HG03354 (cell line): ENCODE measurements at regions not wholly inside any gene's neighbourhood (a gene's known extent, or its start where the extent isn't known, plus 50 kb on each side); places are given as distances from the start of the nearest gene placed in this dataset.
"Not testable (repeated sequence)": the region's sequence is repeated elsewhere in the genome, so short reads cannot be mapped to it uniquely, and the experiment has no call there.

Experiments used
- ATAC-seq: cut with Tn5 transposase; IDR thresholded peaks from one replicate; pipeline ENCODE4 v1.9.1; 2021; ENCODE audit warnings: mild to moderate bottlenecking; ENCODE audit not compliant: unreplicated experiment, poor library complexity, severe bottlenecking

DNA sequence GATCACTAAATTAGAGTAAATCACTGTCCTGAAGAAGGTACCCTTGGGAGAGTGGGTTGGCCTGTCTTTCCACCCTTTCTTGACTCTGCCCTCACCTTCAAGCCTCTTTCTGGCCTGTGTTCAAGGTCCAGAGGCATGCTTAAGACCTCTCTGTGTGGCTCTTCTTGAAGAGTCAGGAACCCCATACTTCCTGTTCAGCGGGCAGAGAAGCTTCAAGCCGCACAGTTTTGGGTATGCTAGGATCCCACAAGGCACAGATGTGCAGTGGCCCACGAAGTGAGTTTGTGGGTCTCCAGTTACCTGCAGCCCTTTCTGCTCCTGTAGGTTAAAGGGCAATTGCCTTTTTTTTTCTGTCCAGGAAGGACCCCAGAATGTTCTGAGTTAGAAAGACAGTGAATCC, 185.4 kb downstream of the FAM72C start:
- not testable (repeated sequence) for ATAC-seq

GRCh38 chr1:143785883-143786282, 185.9 kb downstream of the FAM72C start:
- ATAC-seq = not testable (repeated sequence)

- ATAC-seq = not testable (repeated sequence)
Measured at GRCh38 chr1:143784239-143784882, 187.4 kb downstream of the FAM72C start.

DNA sequence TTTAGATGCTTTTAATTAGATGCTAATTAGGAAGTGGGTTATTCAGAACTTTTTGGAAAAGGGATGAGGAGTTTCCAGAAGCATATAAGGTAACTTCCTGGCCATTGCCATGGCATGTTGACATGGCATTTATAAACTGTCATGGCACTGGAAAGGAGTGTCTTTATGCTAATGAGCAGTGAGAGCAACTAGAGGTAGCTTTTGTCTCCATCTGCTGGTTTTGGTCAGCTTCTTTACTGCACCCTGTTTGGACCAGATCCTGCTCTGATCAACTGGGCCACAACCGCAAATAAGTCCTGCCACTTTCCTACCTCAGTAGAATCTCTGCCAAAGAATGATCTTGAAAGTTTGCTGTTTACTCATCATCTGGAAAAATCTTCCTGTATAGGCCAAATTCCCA, 193.6 kb downstream of the FAM72C start:
- not testable (repeated sequence) for ATAC-seq

- not testable (repeated sequence) for ATAC-seq
Measured at GRCh38 chr1:143764831-143765230, 207.0 kb downstream of the FAM72C start.

DNA sequence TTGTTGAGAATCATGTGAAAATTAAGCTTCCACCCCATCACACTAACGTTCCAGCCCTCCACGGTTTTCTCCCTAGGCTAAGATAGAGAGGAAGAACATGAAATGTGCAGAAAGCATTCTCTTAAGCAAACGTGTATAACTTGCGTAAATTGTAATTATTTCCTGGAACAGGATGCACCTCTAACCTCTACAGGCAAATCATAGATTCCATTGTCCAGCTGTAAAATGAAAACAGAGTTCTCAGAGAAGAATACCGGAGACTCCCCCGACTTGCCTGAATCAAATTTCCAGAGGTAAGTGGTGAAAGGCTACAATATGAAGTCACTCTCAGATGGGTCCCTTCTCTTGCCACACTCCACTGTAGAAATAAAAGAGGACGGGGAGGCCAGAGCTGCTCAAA, 211.4 kb downstream of the FAM72C start:
- not testable (repeated sequence) for ATAC-seq

- not testable (repeated sequence) for ATAC-seq
Measured at GRCh38 chr1:143755961-143756360, 215.8 kb downstream of the FAM72C start.

- ATAC-seq = no peak
Measured at GRCh38 chr1:143748906-143749305, 222.9 kb downstream of the FAM72C start.

DNA sequence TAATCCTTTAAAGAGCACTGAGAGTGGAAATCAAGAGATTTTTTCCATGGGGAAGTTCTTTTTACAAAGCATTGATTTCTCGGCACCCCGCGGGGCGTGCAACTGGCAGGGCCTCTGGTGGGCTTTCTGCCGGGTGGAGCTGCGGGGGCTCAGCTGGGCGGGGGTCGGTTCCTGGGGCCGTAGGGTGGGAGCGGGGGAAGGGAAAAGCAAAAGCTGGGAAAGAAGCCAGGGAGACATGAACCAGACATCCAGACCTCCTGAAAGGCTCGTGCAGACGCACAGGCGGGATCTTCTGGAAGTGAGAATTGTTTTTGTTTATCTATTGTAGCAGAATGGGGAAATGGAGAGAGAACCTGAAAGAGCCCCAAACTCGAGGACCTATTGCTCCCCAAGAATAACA, 235.2 kb downstream of the FAM72C start:
- ATAC-seq = no peak

- no peak for ATAC-seq
Measured at GRCh38 chr1:143735764-143736461, 235.9 kb downstream of the FAM72C start.

DNA sequence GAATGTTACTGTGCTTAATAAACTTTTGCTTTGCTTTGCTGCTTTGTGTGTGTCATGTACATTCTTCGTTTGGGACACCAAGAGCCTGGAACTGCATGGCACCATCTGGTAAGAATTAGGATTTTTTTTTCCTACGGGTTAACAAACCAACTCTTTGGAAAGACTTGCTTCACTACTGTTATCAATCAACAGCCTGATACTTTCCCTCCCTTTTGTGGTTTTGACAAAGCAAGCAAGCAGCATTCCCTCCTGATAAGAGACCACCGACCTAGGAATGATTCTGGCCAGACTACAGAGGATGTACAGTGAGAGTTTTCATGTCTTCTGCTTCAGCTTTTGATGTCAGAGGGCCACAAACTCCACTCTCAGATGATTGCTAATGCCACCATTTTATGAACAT, 237.5 kb downstream of the FAM72C start:
- ATAC-seq = not testable (repeated sequence)

GRCh38 chr1:143730890-143731289, 240.9 kb downstream of the FAM72C start:
- not testable (repeated sequence) for ATAC-seq

GRCh38 chr1:143729449-143730111, 242.2 kb downstream of the FAM72C start:
- peak; percentile 52 for ATAC-seq

DNA sequence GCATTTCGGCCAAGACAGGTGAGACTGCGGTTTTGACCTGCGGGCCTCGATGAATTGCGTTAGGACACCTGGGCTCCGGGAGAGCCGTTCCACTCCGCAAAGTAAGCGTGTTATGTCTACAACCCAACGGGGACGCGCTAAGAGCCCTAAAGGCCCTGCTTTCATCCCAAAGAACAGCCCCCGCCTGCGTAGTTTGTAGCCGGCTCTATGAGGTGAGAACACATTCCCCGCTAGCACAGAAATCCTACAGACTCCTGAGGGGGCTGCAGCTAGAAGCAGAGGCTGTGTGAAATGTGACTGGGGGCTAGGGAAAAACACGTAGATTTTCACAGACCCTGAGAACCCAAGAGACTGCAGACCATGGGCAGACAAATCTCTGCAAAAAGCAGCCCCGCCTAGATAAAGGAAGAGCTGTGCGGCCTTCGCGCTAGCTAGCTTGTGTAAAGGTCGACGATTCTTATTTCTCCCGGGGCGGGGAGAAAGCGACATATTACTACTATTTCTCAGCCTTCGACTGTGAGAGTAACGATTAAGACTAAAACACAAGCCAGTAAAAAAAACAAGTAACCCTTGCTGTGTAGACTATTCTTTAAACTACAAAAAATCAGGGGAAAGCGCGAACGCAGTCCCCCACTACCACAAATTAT, 242.9 kb downstream of the FAM72C start:
- peak; percentile 91 for ATAC-seq

DNA sequence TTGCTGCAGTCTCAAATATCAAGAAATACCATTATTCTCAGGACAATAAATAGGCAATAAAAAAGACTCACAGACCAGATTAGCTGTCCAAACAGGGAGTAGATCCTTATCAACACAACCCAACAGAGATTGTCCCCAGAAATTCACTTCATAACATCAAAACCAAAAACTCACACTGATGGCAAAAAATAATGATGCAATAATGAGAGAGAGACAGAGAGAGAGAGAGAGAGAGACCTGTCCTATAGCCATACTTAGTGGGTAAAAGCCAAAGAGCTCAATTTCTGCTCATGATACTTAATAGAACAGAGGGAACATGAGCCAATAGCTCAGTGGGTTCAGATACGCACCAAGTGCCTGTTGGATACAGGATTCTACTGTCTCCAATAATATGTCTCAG, 244.5 kb downstream of the FAM72C start:
- no peak for ATAC-seq

DNA sequence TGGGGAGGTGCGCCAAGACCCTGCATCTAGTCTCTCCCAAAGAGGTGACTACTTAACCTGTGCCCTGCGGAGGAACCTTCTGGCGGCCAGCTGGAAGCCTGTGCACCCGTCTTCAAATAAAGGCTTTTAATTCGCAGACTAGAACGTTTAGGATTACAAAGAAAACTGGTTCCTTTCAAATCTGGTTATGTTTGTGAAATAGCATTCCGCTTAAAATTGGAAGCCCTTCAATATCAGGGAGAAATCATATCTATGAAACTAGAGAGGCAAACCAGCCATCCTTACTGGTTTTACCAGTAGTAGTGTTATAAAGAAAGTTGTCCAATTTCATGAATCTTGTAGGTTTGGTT, 250.8 kb downstream of the FAM72C start:
- no peak for ATAC-seq

DNA sequence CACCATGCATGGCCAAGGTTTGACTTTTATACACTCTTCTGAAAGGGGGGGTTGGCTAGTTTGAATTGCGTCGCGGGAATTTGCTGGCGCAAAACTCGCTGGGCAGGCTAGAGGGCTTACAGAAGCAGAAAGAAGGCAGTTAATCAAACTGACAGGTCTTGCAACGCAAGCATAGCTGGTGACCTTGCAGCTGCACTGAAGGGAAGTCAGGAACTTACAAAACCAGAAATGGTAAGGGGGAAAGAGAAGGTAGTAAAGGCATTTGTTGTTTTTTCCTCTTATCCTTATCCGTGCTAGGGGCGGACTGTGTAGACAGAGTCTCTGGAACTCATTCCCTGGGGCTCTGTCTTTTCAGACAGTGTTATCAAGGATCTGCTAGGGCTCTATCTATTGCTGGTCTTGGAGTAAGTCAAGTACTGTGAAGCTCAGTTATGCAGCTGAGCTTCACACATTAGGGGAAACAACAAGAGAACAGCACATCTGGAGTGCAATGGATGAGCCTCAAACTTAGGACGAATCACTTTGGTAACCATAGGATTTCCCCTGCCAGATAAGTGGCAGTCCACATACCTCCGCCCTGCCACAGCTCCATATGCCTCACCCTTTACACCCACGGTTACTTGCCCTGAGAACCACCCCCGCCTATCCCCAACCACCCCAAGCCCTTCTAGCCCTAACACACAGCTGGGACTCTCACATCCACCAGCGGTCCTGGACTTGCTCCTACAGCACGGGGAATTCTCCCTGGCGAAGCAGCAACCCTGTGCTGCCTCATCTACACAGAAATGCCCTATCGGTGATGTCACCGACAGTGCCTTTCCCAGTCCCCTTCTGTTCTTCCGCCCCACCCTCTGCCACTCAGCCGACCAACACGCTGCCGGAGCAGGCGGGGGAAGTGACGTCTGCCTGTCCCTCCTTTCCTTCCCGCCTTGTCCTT, 251.4 kb downstream of the FAM72C start:
- no peak for ATAC-seq

GRCh38 chr1:143718524-143718923, 253.3 kb downstream of the FAM72C start:
- no peak for ATAC-seq

GRCh38 chr1:143718021-143718420, 253.8 kb downstream of the FAM72C start:
- no peak for ATAC-seq
